Activated CD4-positive, CD25-positive, alpha-beta regulatory T cell treated with anti-CD3 and anti-CD28 coated beads, Interleukin-2, amount 50 U/mL, for 72 hours (primary cell): ENCODE measurements at regions not wholly inside any gene's neighbourhood (a gene's known extent, or its start where the extent isn't known, plus 50 kb on each side); places are given as distances from the start of the nearest gene placed in this dataset.
"Not testable (repeated sequence)": the region's sequence is repeated elsewhere in the genome, so short reads cannot be mapped to it uniquely, and the experiment has no call there.

Experiments
- DNase-seq: peaks from one replicate; pipeline ENCODE4 v3.0.0; 2021

- not testable (repeated sequence) for DNase-seq
These were observed 150.1 kb upstream of the ZNF469 start for GRCh38 chr16:88232401-88233258.

- DNase-seq, result not testable (repeated sequence)
These were observed 148.9 kb upstream of the ZNF469 start for GRCh38 chr16:88233621-88234420.

GRCh38 chr16:88234421-88235271 lies 148.1 kb upstream of the ZNF469 start:
- not testable (repeated sequence) for DNase-seq

GRCh38 chr16:88235691-88236090 lies 147.1 kb upstream of the ZNF469 start:
- not testable (repeated sequence) for DNase-seq

GRCh38 chr16:88236229-88236628 lies 146.5 kb upstream of the ZNF469 start:
- not testable (repeated sequence) for DNase-seq

- not testable (repeated sequence) for DNase-seq
These were observed 145.4 kb upstream of the ZNF469 start for GRCh38 chr16:88237314-88237713.

- not testable (repeated sequence) for DNase-seq
These were observed 144.9 kb upstream of the ZNF469 start for GRCh38 chr16:88237761-88238415.

GRCh38 chr16:88238732-88239274 lies 144.0 kb upstream of the ZNF469 start:
- DNase-seq, result not testable (repeated sequence)

GRCh38 chr16:88240118-88240517 lies 142.6 kb upstream of the ZNF469 start:
- DNase-seq, result not testable (repeated sequence)

- DNase-seq, result not testable (repeated sequence)
These were observed 142.0 kb upstream of the ZNF469 start for GRCh38 chr16:88240776-88241175.

- DNase-seq, result not testable (repeated sequence)
These were observed 141.1 kb upstream of the ZNF469 start for GRCh38 chr16:88241404-88242311.

- not testable (repeated sequence) for DNase-seq
These were observed 140.2 kb upstream of the ZNF469 start for GRCh38 chr16:88242312-88243295.

GRCh38 chr16:88243921-88244320 lies 138.8 kb upstream of the ZNF469 start:
- not testable (repeated sequence) for DNase-seq

GRCh38 chr16:88245241-88246081 lies 137.3 kb upstream of the ZNF469 start:
- DNase-seq, result not testable (repeated sequence)

GRCh38 chr16:88246955-88247582 lies 135.7 kb upstream of the ZNF469 start:
- not testable (repeated sequence) for DNase-seq

- not testable (repeated sequence) for DNase-seq
These were observed 135.2 kb upstream of the ZNF469 start for GRCh38 chr16:88247583-88247966.

GRCh38 chr16:88248761-88249160 lies 134.0 kb upstream of the ZNF469 start:
- not testable (repeated sequence) for DNase-seq

- not testable (repeated sequence) for DNase-seq
These were observed 132.4 kb upstream of the ZNF469 start for GRCh38 chr16:88250381-88250780.
